ENCODE measurements at regions not wholly inside any gene's neighbourhood (a gene's known extent, or its start where the extent isn't known, plus 50 kb on each side); places are given as distances from the start of the nearest gene placed in this dataset.
"Not testable (repeated sequence)": the region's sequence is repeated elsewhere in the genome, so short reads cannot be mapped to it uniquely, and the experiment has no call there.

- DNase-seq = no peak
Observed at GRCh38 chr5:60517094-60517694, 182.8 kb downstream of the DEPDC1B start.

GRCh38 chr5:60516688-60517087, 183.3 kb downstream of the DEPDC1B start:
- no peak for DNase-seq

GRCh38 chr5:60514152-60514551, 185.8 kb downstream of the DEPDC1B start:
- DNase-seq = no peak

GRCh38 chr5:60512117-60512516, 187.8 kb downstream of the DEPDC1B start:
- DNase-seq = no peak

GRCh38 chr5:60510663-60511062, 189.3 kb downstream of the DEPDC1B start:
- DNase-seq = no peak

- no peak for DNase-seq
Observed at GRCh38 chr5:60510049-60510448, 189.9 kb downstream of the DEPDC1B start.

GRCh38 chr5:60509519-60509918, 190.4 kb downstream of the DEPDC1B start:
- no peak for DNase-seq

GRCh38 chr5:60507687-60508086, 192.3 kb downstream of the DEPDC1B start:
- no peak for DNase-seq

- DNase-seq = no peak
Observed at GRCh38 chr5:60505373-60506171, 194.4 kb downstream of the DEPDC1B start.

- DNase-seq = peak; percentile 17
Observed at GRCh38 chr5:60504342-60504741, 195.6 kb downstream of the DEPDC1B start.

- DNase-seq = no peak
Observed at GRCh38 chr5:60503771-60504170, 196.2 kb downstream of the DEPDC1B start.

GRCh38 chr5:60497706-60498500, 202.1 kb downstream of the DEPDC1B start:
- no peak for DNase-seq

GRCh38 chr5:60495644-60496520, 204.1 kb downstream of the DEPDC1B start:
- DNase-seq = peak; percentile 32

- DNase-seq = no peak
Observed at GRCh38 chr5:60494635-60495034, 205.3 kb downstream of the DEPDC1B start.

- DNase-seq = no peak
Observed at GRCh38 chr5:60494144-60494543, 205.8 kb downstream of the DEPDC1B start.

- DNase-seq = no peak
Observed at GRCh38 chr5:60493372-60493771, 206.6 kb downstream of the DEPDC1B start.

- no peak for DNase-seq
Observed at GRCh38 chr5:60492958-60493357, 207.0 kb downstream of the DEPDC1B start.

- DNase-seq = not testable (repeated sequence)
Observed at GRCh38 chr5:60492358-60492757, 207.6 kb downstream of the DEPDC1B start.

GRCh38 chr5:60490597-60491166, 209.3 kb downstream of the DEPDC1B start:
- peak; percentile 4 for DNase-seq

- DNase-seq = no peak
Observed at GRCh38 chr5:60489856-60490255, 210.1 kb downstream of the DEPDC1B start.

- no peak for DNase-seq
Observed at GRCh38 chr5:60489377-60489776, 210.6 kb downstream of the DEPDC1B start.

GRCh38 chr5:60488466-60489130, 211.4 kb downstream of the DEPDC1B start:
- DNase-seq = peak; percentile 15

Measured in DMS79 treated with DMSO at 0.1 percent for 48 hours (cell line).